Ishikawa (cell line): ENCODE measurements at regions not wholly inside any gene's neighbourhood (a gene's known extent, or its start where the extent isn't known, plus 50 kb on each side); places are given as distances from the start of the nearest gene placed in this dataset.

Experiments used
- EGR1 ChIP-seq: IDR thresholded peaks from 2 replicates; pipeline ENCODE4 v1.6.1; 2012
- EP300 ChIP-seq: IDR thresholded peaks from 2 replicates; pipeline ENCODE4 v1.6.1; 2012; ENCODE audit warnings: borderline replicate concordance
- TEAD4 ChIP-seq: IDR thresholded peaks from 2 replicates; pipeline ENCODE4 v1.6.1; 2012
- ZBTB7A ChIP-seq: IDR thresholded peaks from 2 replicates; pipeline ENCODE4 v1.6.1; 2012; ENCODE audit warnings: low read depth
- TF ChIP-seq, protein P1 (sequence below): IDR thresholded peaks from 2 replicates; pipeline ENCODE4 v1.6.1; 2012
- TF ChIP-seq, protein P2 (sequence below): IDR thresholded peaks from 2 replicates; pipeline ENCODE4 v1.6.1; 2012; ENCODE audit warnings: low read depth, mild to moderate bottlenecking

DNA sequence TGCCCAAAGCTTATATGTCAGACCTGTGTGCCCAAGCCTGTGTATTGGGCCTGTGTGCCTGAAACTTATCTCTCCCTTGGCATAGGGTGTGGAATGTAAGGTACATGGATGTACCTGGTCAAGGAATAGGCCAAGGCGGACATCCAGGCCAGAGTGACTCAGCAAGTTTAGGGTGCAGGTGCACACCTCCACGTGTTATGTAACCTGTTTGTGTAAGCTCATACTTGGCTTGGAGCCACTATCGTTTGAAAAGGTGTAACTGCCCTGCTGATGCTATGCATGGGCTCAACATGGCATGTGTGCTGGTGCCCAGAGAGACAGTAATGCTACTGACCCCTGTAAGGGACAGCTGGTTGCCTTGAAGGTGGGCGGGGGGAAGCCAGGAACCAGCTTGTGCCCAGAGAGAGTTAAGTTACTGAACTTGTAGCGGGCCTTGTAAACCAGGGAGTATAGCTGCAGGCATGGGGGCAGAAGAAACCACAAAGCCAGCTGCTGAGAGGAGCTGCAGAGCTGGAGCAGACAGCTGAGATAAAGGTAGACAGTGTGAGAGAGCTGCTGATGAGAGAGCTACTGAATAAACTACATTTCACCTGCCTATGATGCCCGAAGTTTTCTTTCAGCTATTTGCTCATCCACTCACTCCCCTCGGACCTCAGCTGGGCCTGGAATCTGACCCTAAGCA, 656.4 kb upstream of the ZWINT start:
- TF ChIP-seq TEAD4 (no peak), ZBTB7A (no peak), EP300 (no peak), EGR1 (no peak)
- TF ChIP-seq, protein P1, sequence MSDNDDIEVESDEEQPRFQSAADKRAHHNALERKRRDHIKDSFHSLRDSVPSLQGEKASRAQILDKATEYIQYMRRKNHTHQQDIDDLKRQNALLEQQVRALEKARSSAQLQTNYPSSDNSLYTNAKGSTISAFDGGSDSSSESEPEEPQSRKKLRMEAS: no peak
- TF ChIP-seq, protein P2, sequence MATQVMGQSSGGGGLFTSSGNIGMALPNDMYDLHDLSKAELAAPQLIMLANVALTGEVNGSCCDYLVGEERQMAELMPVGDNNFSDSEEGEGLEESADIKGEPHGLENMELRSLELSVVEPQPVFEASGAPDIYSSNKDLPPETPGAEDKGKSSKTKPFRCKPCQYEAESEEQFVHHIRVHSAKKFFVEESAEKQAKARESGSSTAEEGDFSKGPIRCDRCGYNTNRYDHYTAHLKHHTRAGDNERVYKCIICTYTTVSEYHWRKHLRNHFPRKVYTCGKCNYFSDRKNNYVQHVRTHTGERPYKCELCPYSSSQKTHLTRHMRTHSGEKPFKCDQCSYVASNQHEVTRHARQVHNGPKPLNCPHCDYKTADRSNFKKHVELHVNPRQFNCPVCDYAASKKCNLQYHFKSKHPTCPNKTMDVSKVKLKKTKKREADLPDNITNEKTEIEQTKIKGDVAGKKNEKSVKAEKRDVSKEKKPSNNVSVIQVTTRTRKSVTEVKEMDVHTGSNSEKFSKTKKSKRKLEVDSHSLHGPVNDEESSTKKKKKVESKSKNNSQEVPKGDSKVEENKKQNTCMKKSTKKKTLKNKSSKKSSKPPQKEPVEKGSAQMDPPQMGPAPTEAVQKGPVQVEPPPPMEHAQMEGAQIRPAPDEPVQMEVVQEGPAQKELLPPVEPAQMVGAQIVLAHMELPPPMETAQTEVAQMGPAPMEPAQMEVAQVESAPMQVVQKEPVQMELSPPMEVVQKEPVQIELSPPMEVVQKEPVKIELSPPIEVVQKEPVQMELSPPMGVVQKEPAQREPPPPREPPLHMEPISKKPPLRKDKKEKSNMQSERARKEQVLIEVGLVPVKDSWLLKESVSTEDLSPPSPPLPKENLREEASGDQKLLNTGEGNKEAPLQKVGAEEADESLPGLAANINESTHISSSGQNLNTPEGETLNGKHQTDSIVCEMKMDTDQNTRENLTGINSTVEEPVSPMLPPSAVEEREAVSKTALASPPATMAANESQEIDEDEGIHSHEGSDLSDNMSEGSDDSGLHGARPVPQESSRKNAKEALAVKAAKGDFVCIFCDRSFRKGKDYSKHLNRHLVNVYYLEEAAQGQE: no peak
